Duodenal mucosa (tissue), 2 donors: ENCODE measurements at regions not wholly inside any gene's neighbourhood (a gene's known extent, or its start where the extent isn't known, plus 50 kb on each side); places are given as distances from the start of the nearest gene placed in this dataset.

Experiments used
- H3K27ac ChIP-seq: one replicate; pipeline ENCODE4 v1.7.0; 2013; ENCODE audit warnings: low read depth, low read length
- H3K27me3 ChIP-seq, 2 donors: one replicate each; pipeline ENCODE4 v1.7.0; 2013; ENCODE audit warnings: low read length in 2 of 2, control low read depth in 1 of 2; ENCODE audit not compliant: insufficient read depth in 2 of 2, control insufficient read depth in 1 of 2
- H3K36me3 ChIP-seq, 2 donors: one replicate each; pipeline ENCODE4 v1.7.0; 2013; ENCODE audit warnings: low read length in 2 of 2, control low read depth in 1 of 2; ENCODE audit not compliant: insufficient read depth in 2 of 2, control insufficient read depth in 1 of 2
- H3K4me1 ChIP-seq, 2 donors: one replicate each; pipeline ENCODE4 v1.7.0; 2013; ENCODE audit warnings: low read length in 2 of 2, control low read depth in 1 of 2; ENCODE audit not compliant: insufficient read depth in 2 of 2, control insufficient read depth in 1 of 2
- H3K4me3 ChIP-seq, 2 donors: one replicate each; pipeline ENCODE4 v1.7.0; 2013; ENCODE audit warnings: low read length in 2 of 2, low read depth in 1 of 2
- H3K9ac ChIP-seq, 2 donors: one replicate each; pipeline ENCODE4 v1.7.0; 2013; ENCODE audit warnings: low read length in 2 of 2, low read depth in 1 of 2
- H3K9me3 ChIP-seq, 2 donors: one replicate each; pipeline ENCODE4 v1.7.0; 2013; ENCODE audit warnings: low read length in 2 of 2, control low read depth in 1 of 2; ENCODE audit not compliant: control insufficient read depth in 1 of 2

DNA sequence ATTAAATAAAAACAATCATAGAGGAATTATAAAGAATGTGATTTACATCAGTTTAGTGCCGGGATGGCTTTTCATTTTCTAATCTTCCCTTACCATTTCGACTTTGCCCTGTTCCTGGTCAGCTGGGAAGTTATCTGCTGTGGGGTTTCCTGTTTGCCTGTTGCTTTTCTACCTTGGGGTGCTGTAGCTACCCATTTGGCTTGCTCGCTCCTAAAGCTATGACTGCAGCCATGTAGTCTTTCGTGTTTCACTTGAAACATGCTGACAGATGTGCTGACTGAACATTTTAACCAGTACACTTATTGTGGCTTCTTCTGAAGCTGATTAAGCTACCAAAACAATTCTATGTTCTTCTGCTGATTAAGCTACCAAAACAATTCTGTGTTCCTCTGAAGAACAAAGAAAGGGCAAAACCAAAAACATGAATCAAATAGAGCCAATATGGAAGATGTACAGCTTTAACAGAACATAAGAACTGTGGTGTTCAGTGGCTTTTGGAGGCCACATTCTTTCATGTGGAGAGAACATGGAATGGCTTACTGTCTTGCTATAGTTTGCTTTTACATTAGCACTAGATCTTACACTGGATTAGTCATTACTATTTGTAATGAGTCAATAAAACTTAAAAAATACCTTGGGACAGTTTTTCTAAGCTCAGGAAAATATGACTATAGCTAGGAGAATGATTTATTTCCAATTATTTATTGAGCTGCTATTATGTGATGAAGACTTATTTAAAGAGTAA is 440.4 kb downstream of the SPRY1 start:
- Histone ChIP-seq H3K27ac (no peak overlapping the region), H3K4me3 (no peak overlapping the region), H3K9me3 (no peaks in the 10 kb centered on the region), H3K9ac (no peak overlapping the region), H3K4me1 (peaks cover 5 to 8% of the 10 kb centered on the region in 2 donors), H3K27me3 (no peaks in the 10 kb centered on the region), H3K36me3 (no peaks in the 10 kb centered on the region)

DNA sequence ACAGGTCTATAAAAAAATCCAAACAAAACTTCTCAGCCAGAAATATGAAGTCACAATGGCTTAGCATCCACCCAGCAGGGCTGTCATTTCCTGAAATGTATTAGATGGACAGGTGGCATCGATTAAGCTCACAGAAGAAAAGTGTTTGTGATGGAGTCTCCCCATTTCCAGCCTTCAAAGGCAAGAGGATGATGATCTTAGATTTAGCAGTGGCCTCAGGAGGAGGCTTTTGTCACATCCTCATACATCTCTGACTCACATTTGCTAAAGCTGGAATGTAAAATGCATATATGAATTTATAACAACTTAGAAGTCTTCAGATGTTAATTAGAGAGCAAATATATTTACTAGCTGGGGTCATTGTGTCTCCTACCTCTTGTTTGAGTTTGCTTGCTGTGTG is 441.9 kb downstream of the SPRY1 start:
- Histone ChIP-seq H3K4me1 (peaks cover 5 to 8% of the 10 kb centered on the region in 2 donors), H3K36me3 (no peaks in the 10 kb centered on the region), H3K4me3 (no peak overlapping the region), H3K9ac (no peak overlapping the region), H3K27ac (no peak overlapping the region), H3K27me3 (no peaks in the 10 kb centered on the region), H3K9me3 (no peaks in the 10 kb centered on the region)

- H3K4me1 ChIP-seq = peaks cover 5 to 8% of the 10 kb centered on the region in 2 donors
- no peak overlapping the region for H3K9ac ChIP-seq
- no peaks in the 10 kb centered on the region for H3K27me3 ChIP-seq
- no peak overlapping the region for H3K4me3 ChIP-seq
- H3K36me3 ChIP-seq = no peaks in the 10 kb centered on the region
- H3K9me3 ChIP-seq = no peaks in the 10 kb centered on the region
- H3K27ac ChIP-seq = no peak overlapping the region
Observed at GRCh38 chr4:123840197-123840596, 443.6 kb downstream of the SPRY1 start.

GRCh38 chr4:123841447-123842121 is 445.0 kb downstream of the SPRY1 start:
- Histone ChIP-seq H3K36me3 (no peaks in the 10 kb centered on the region), H3K27me3 (no peaks in the 10 kb centered on the region), H3K27ac (no peak overlapping the region), H3K4me3 (no peak overlapping the region), H3K9me3 (no peaks in the 10 kb centered on the region), H3K9ac (no peak overlapping the region), H3K4me1 (peaks cover 4 to 5% of the 10 kb centered on the region in 2 donors)

DNA sequence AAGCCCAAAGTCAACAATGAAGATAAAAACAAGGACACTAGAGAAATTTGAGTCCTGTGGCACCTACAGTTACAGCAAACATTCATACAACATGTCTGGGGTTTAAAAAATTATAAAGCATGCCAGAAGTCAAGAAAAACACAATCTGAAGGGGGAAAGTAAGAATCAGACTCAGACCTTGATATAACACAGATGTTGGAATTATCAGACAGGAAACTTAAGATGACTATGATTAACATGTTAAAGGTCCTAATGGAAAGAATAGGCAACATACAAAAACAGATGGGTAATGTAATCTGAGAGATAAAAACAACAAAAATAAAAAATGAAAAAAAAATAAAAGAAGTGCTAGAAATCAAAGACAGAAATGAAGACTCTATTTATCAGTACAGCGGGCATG is 446.5 kb downstream of the SPRY1 start:
- Histone ChIP-seq H3K27me3 (no peaks in the 10 kb centered on the region), H3K9me3 (no peaks in the 10 kb centered on the region), H3K36me3 (no peaks in the 10 kb centered on the region), H3K9ac (no peak overlapping the region), H3K4me1 (no peaks in the 10 kb centered on the region), H3K27ac (no peak overlapping the region), H3K4me3 (no peak overlapping the region)

- Histone ChIP-seq H3K9ac (no peak overlapping the region), H3K36me3 (no peaks in the 10 kb centered on the region), H3K27me3 (no peaks in the 10 kb centered on the region), H3K27ac (no peak overlapping the region), H3K9me3 (no peaks in the 10 kb centered on the region), H3K4me1 (no peaks in the 10 kb centered on the region), H3K4me3 (no peak overlapping the region)
Observed at GRCh38 chr4:123844374-123844773, 447.8 kb downstream of the SPRY1 start.

DNA sequence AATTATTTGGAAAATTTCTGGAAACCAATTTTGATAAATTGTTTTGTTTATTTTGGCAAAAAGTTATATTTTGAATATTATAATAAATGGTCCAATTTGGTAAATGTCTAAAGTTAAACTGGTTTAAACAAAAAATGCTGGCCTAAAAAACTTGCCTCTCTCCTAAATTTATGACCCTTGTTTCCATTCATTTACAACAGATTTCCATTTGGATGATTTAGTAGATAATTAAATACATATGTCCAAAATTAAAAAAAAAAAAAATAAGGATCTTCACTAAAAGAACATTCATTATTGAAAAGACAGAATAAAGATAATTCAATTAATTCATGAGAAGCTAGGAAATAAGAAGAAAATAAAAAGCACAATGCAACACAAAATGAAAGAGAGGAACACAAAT is 449.5 kb downstream of the SPRY1 start:
- H3K4me3 ChIP-seq = no peak overlapping the region
- H3K27ac ChIP-seq = no peak overlapping the region
- no peaks in the 10 kb centered on the region for H3K36me3 ChIP-seq
- no peaks in the 10 kb centered on the region for H3K27me3 ChIP-seq
- H3K9me3 ChIP-seq = no peaks in the 10 kb centered on the region
- no peak overlapping the region for H3K9ac ChIP-seq
- H3K4me1 ChIP-seq = no peaks in the 10 kb centered on the region

GRCh38 chr4:123846561-123846960 is 450.0 kb downstream of the SPRY1 start:
- H3K27ac ChIP-seq = no peak overlapping the region
- no peak overlapping the region for H3K9ac ChIP-seq
- no peaks in the 10 kb centered on the region for H3K4me1 ChIP-seq
- H3K36me3 ChIP-seq = no peaks in the 10 kb centered on the region
- H3K4me3 ChIP-seq = no peak overlapping the region
- H3K27me3 ChIP-seq = no peaks in the 10 kb centered on the region
- H3K9me3 ChIP-seq = no peaks in the 10 kb centered on the region

DNA sequence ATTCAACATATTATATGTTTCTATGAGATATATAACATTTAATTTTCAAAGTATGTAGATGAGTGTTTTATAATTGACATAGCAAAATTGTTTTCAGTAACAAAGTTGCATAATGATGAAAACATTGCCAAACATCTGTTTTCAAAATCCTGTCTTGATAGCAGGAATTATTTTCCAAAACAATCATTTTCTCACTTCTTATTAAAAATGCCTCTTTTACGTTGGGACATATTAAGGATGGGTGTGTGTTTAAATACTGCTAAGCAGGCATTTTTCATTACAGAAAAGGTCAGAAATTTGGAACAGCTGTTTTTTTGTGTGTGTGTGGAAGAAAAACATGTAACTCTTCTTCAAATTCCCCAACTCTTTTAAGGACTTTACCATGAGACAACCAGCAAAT is 452.0 kb downstream of the SPRY1 start:
- Histone ChIP-seq H3K9me3 (no peaks in the 10 kb centered on the region), H3K36me3 (no peaks in the 10 kb centered on the region), H3K9ac (no peak overlapping the region), H3K4me1 (no peaks in the 10 kb centered on the region), H3K4me3 (no peak overlapping the region), H3K27ac (no peak overlapping the region), H3K27me3 (no peaks in the 10 kb centered on the region)

GRCh38 chr4:123849495-123849894 is 452.9 kb downstream of the SPRY1 start:
- Histone ChIP-seq H3K27ac (no peak overlapping the region), H3K9me3 (no peaks in the 10 kb centered on the region), H3K36me3 (no peaks in the 10 kb centered on the region)

More at GRCh38 chr4:123849495-123849894, 452.9 kb downstream of the SPRY1 start:
- Histone ChIP-seq H3K27me3 (no peaks in the 10 kb centered on the region), H3K4me3 (no peak overlapping the region), H3K9ac (no peak overlapping the region), H3K4me1 (no peaks in the 10 kb centered on the region)
